Endothelial cell (in vitro differentiated cells): ENCODE measurements at regions not wholly inside any gene's neighbourhood (a gene's known extent, or its start where the extent isn't known, plus 50 kb on each side); places are given as distances from the start of the nearest gene placed in this dataset.
A peak's percentile ranks its signal among the peaks of the same experiment; 100 is the strongest.

ENCODE experiments used
- DNase-seq: peaks from one replicate; pipeline ENCODE4 v3.0.0; 2021; ENCODE audit warnings: low spot score
- H3K27ac Mint-ChIP-seq: one replicate; pipeline ENCODE4 v1.8.0; 2021; ENCODE audit warnings: mixed read lengths, inconsistent platforms; ENCODE audit not compliant: unreplicated experiment
- H3K27me3 Mint-ChIP-seq: one replicate; pipeline ENCODE4 v1.8.0; 2021; ENCODE audit warnings: mild to moderate bottlenecking, moderate library complexity, mixed read lengths, inconsistent platforms; ENCODE audit not compliant: unreplicated experiment
- H3K36me3 Mint-ChIP-seq: one replicate; pipeline ENCODE4 v1.8.0; 2021; ENCODE audit warnings: mild to moderate bottlenecking, low read depth, mixed read lengths, inconsistent platforms; ENCODE audit not compliant: unreplicated experiment
- H3K4me1 Mint-ChIP-seq: one replicate; pipeline ENCODE4 v1.8.0; 2021; ENCODE audit warnings: mild to moderate bottlenecking, mixed read lengths, inconsistent platforms; ENCODE audit not compliant: unreplicated experiment
- H3K4me3 Mint-ChIP-seq: one replicate; pipeline ENCODE4 v1.8.0; 2021; ENCODE audit warnings: mild to moderate bottlenecking, mixed read lengths, inconsistent platforms; ENCODE audit not compliant: unreplicated experiment
- H3K9me3 Mint-ChIP-seq: one replicate; pipeline ENCODE4 v1.8.0; 2021; ENCODE audit warnings: mixed read lengths, inconsistent platforms; ENCODE audit not compliant: unreplicated experiment
- CTCF ChIP-seq: fragments of 200-600 bp; sonication (generic); IDR thresholded peaks from one replicate; pipeline ENCODE4 v1.5.0; 2021; ENCODE audit warnings: antibody characterized with exemption; ENCODE audit not compliant: unreplicated experiment

GRCh38 chr10:124185084-124185483 lies 91.7 kb upstream of the CHST15 start:
- Mint-ChIP-seq H3K4me1 (peaks cover 3% of the 10 kb centered on the region), H3K9me3 (no peaks in the 10 kb centered on the region), H3K27ac (no peak overlapping the region), H3K4me3 (no peak overlapping the region), H3K36me3 (no peaks in the 10 kb centered on the region), H3K27me3 (peaks cover 2% of the 10 kb centered on the region)
- TF ChIP-seq CTCF, result no peak
- DNase-seq, result no peak

DNA sequence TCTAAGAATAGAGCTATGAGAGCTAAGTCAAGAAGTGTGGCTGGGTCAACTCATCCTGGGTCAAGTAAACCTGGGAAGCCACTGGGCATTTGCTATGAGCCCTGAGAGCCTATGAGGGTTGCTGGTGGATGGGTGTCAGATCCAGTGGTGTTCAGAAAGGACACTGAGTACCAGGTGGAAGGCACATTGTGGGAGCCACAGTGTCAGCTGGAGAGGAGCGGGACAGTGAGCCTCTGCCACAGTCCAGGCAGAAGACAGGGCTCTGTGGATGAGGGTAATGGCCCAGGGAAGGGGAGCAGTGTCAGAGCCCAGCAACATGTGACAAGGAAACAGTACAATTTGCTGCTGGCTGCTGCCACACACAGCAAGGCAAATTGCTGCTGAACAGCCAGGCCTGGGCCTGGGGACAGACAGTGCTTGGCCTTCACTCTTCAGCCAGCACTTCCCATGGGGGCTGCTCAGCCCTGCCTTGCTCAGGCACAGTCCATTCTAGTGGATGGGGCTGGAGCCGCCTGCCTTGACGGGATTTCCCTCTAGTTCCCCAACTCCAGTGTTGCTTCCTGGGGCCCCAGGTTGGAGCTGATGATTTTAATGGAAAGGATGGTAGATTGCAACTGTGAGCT lies 90.9 kb upstream of the CHST15 start:
- H3K27me3 Mint-ChIP-seq, result peaks cover 2% of the 10 kb centered on the region
- DNase-seq, result no peak
- H3K27ac Mint-ChIP-seq, result peak overlapping the region; percentile 43
- no peak for TF ChIP-seq CTCF
- H3K9me3 Mint-ChIP-seq, result no peaks in the 10 kb centered on the region
- H3K4me3 Mint-ChIP-seq, result no peak overlapping the region
- H3K4me1 Mint-ChIP-seq, result peaks cover 3% of the 10 kb centered on the region
- H3K36me3 Mint-ChIP-seq, result no peaks in the 10 kb centered on the region

GRCh38 chr10:124183617-124184016 lies 90.2 kb upstream of the CHST15 start:
- H3K4me3 Mint-ChIP-seq, result no peak overlapping the region
- no peak for TF ChIP-seq CTCF
- no peaks in the 10 kb centered on the region for H3K36me3 Mint-ChIP-seq
- no peaks in the 10 kb centered on the region for H3K27me3 Mint-ChIP-seq
- no peak overlapping the region for H3K27ac Mint-ChIP-seq
- H3K4me1 Mint-ChIP-seq, result peaks cover 3% of the 10 kb centered on the region
- H3K9me3 Mint-ChIP-seq, result no peaks in the 10 kb centered on the region
- DNase-seq, result no peak

DNA sequence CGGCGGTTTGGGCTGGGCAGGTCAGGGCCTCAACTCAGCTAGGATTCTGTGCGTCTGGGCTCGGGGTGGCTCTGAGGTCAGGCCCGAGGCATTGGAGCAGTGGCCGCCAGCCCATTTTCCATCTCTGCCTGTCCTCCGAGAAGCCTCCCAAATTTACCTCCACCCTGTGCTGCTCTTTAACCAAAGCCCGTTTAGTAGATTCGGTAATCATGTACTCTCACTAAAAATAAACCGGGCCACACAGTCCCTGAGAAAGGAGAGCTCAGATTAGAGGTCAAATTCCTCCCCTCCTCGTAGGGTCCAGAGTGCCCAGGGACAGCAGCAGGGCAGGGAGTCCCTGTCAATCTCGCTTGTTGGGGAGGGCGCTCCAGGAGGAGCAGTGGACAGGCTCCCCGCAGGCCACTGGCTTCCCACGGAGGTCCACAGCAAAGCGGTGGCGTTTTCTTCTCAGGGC lies 88.7 kb upstream of the CHST15 start:
- Mint-ChIP-seq H3K27ac (no peak overlapping the region), H3K36me3 (no peaks in the 10 kb centered on the region), H3K9me3 (no peaks in the 10 kb centered on the region), H3K27me3 (no peaks in the 10 kb centered on the region), H3K4me3 (no peak overlapping the region), H3K4me1 (peaks cover 3% of the 10 kb centered on the region)
- no peak for TF ChIP-seq CTCF
- DNase-seq, result no peak

- H3K4me1 Mint-ChIP-seq, result peaks cover 5% of the 10 kb centered on the region
- no peaks in the 10 kb centered on the region for H3K36me3 Mint-ChIP-seq
- no peaks in the 10 kb centered on the region for H3K27me3 Mint-ChIP-seq
- H3K9me3 Mint-ChIP-seq, result no peaks in the 10 kb centered on the region
- TF ChIP-seq CTCF, result no peak
- no peak overlapping the region for H3K4me3 Mint-ChIP-seq
- no peak overlapping the region for H3K27ac Mint-ChIP-seq
- no peak for DNase-seq
Measured at GRCh38 chr10:124181656-124182055, 88.3 kb upstream of the CHST15 start.
